Epithelial cell of esophagus (primary cell): ENCODE measurements at regions not wholly inside any gene's neighbourhood (a gene's known extent, or its start where the extent isn't known, plus 50 kb on each side); places are given as distances from the start of the nearest gene placed in this dataset.

Experiments
- DNase-seq: peaks from one replicate; pipeline ENCODE4 v3.0.0; 2010; ENCODE audit warnings: low read depth
- H3K4me3 ChIP-seq: 2 replicates; pipeline ENCODE4 v1.5.1; 2011; ENCODE audit warnings: mild to moderate bottlenecking, low read length, control low read depth
- TF ChIP-seq, protein P1 (sequence below): IDR thresholded peaks from 2 replicates; pipeline ENCODE4 v1.5.1; 2011; ENCODE audit warnings: low read depth, mild to moderate bottlenecking, low read length, control low read depth, inconsistent platforms; ENCODE audit not compliant: insufficient read depth; ENCODE audit errors: missing control alignments

DNA sequence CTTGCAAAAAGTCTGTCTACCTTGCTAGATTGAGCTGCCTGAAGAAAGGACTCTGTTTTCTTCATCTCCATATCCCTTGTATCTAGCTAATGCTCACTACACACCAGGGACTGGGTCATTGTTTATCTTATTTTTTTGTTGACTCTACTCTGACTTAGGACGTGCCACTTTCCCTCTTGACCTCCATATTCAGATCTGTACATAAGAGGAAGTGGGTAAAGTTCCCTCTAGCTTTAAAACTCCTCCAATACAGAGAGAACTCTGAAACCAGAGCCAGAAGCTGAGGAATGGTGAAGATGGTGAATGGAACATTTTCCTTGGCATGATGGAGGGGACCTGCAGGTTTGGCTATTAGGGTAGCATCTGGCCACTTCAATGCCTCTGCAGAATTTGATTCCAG lies 2026.1 kb upstream of the TENM3 start:
- H3K4me3 ChIP-seq: no peak overlapping the region
- TF ChIP-seq, protein P1, sequence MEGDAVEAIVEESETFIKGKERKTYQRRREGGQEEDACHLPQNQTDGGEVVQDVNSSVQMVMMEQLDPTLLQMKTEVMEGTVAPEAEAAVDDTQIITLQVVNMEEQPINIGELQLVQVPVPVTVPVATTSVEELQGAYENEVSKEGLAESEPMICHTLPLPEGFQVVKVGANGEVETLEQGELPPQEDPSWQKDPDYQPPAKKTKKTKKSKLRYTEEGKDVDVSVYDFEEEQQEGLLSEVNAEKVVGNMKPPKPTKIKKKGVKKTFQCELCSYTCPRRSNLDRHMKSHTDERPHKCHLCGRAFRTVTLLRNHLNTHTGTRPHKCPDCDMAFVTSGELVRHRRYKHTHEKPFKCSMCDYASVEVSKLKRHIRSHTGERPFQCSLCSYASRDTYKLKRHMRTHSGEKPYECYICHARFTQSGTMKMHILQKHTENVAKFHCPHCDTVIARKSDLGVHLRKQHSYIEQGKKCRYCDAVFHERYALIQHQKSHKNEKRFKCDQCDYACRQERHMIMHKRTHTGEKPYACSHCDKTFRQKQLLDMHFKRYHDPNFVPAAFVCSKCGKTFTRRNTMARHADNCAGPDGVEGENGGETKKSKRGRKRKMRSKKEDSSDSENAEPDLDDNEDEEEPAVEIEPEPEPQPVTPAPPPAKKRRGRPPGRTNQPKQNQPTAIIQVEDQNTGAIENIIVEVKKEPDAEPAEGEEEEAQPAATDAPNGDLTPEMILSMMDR: no peak
- DNase-seq: no peak

DNA sequence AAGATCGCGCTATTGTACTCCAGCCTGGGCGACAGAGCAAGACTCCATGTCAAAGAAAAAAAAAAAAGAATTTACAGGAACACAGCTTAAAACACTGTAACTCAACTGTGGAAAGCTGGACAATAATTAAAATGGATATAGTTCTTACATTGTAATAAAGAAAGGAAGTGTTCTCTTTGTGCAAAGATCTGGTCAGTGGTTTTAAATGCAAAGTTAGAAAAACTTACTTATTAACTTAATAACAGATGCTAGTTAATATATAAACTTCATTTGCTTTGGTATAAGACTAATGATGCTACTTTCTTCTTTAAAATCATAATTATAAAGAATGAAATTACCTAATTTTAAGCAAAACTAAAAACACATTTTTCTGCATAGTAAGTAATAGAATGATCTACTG lies 2024.1 kb upstream of the TENM3 start:
- TF ChIP-seq, protein P1: no peak
- H3K4me3 ChIP-seq: no peak overlapping the region
- DNase-seq: no peak

DNA sequence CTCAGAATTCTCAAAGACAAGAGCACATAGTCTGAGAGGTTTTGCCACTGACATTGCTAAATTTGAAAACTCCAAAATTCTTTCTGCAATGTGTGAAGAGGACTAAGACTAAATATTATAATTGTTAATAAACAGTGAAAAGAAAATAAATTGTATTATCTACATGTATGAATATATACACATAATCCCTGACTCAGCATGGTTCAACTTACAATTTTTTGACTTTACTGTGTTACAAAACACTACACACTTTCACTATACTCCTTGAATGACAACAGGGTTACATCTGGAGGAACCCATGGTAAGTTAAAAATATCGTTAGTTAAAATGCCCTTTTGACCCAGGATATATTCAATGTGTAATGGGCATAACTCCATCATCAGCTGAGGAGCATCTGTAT lies 2017.2 kb upstream of the TENM3 start:
- no peak overlapping the region for H3K4me3 ChIP-seq

DNA sequence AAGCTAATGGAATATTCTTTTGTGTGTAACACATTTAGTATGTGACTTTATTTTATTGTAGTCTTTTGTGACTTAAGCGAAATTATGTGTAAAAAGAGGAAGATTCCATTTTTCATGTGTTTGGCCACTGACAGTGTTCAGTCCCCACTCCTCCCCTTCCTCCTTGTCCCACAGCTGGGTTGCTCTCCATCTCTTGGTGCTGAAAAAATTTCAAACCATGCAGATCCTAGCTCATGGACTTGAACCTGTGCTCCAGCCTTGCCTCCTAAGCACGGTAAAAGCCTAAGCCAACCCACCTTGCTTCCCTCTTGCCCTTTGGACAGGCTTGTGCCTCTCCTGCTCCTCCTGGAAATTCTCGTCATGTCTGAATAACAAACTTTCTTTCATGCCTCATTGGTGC lies 2008.5 kb upstream of the TENM3 start:
- DNase-seq: no peak
- H3K4me3 ChIP-seq: no peak overlapping the region
- TF ChIP-seq, protein P1: no peak

More for the DNA sequence above, 2017.2 kb upstream of the TENM3 start:
- DNase-seq: no peak
- TF ChIP-seq, protein P1: no peak

DNA sequence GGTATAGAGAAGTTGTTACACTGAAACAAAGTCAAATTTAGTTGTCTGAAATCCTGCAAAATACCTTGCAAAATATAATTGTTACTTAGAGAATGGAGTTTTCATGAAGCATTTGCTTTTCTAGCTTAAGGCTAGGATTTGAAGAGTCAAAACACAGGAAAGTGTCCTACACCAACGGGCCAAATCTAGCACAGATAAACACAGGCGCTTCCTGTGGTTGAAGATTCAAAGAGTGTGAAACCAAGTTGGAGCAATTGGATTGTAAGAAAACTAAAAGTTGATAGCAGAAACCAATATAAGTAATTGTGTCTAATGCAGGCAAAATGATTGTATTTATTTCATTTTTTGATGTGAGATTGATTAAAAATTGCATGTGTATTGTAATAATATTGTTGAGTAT lies 2002.5 kb upstream of the TENM3 start:
- no peak for DNase-seq
- H3K4me3 ChIP-seq: no peak overlapping the region
- TF ChIP-seq, protein P1: no peak

DNA sequence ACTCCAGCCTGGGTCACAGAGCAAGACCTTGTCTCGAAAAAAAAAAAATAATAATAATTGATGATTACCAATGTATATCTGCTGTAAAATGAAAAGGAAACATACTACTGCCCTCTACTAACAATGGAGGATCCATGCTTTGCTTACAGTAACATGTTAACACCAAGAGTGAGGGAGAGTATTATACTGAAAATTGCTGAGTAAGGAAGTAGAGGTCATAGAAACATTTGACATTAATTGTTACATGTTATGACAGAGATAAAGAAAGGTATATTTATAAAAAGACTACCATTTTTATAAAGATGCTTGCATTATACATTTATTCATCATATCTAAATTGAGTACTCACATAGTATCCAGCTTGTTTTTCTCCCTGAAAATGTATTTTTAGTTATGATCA lies 1989.8 kb upstream of the TENM3 start:
- no peak overlapping the region for H3K4me3 ChIP-seq
- TF ChIP-seq, protein P1: no peak
- no peak for DNase-seq

DNA sequence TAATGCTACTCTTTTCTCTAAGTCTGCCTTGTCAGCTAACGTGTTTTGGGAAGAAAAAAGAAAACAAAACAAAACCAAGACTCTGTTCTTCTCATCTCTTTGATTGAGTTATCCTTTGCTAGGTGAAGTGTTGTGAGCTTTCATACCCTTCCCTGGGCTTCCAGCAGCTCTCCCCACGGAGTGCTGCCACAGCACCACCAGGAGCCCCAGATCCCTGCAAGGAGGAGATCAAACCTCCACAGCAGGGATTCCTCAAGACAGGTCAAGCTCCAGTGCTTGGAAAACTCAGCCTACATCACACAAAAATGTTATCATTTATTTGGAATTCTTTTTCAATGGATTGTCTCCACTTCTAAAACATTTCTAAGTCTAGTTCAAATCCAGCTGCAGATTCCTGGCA lies 1981.9 kb upstream of the TENM3 start:
- TF ChIP-seq, protein P1: no peak
- DNase-seq: no peak
- no peak overlapping the region for H3K4me3 ChIP-seq
